Caco-2 (cell line): ENCODE measurements at regions not wholly inside any gene's neighbourhood (a gene's known extent, or its start where the extent isn't known, plus 50 kb on each side); places are given as distances from the start of the nearest gene placed in this dataset.

Source experiments
- BruUV-seq: library from RNA; stranded (reverse); fragments of 400-500 nt; replicated peaks from 2 replicates; lab custom pipeline; 2021; lab: Mats Ljungman, UMichigan
- CTCF ChIA-PET: fragments of 300-600 bp; sonication (Branson Sonifier 250); formaldehyde crosslinking; loops from one replicate; lab custom pipeline; 2022; ENCODE audit warnings: antibody characterized with exemption; lab: Charles Lee
- POLR2A ChIA-PET: fragments of 300-600 bp; sonication (Branson Sonifier 250); formaldehyde crosslinking; loops from one replicate; lab custom pipeline; 2022; ENCODE audit warnings: antibody characterized with exemption; lab: Charles Lee
- DNase-seq, 2 experiments: peaks; one replicate each; pipeline versions ENCODE4 v3.0.0 to v3.0.0-alpha.2; 2020 to 2022
- H3K27me3 ChIP-seq: replicated peaks from 2 replicates; pipeline ENCODE4 v1.6.0; 2011; ENCODE audit warnings: low read length; ENCODE audit not compliant: control insufficient read depth, insufficient read depth
- H3K36me3 ChIP-seq: 2 replicates; pipeline ENCODE4 v1.5.1; 2011; ENCODE audit warnings: low read length; ENCODE audit not compliant: control insufficient read depth, insufficient read depth
- H3K4me1 ChIP-seq: fragments of 250-450 bp; sonication (Bioruptor Pico); 2 replicates; pipeline ENCODE4 v1.5.1; 2020; ENCODE audit warnings: mild to moderate bottlenecking
- H3K4me3 ChIP-seq: 2 replicates; pipeline ENCODE4 v1.5.1; 2011; ENCODE audit warnings: low read depth, mild to moderate bottlenecking, control low read depth, low read length
- H3K9me3 ChIP-seq: fragments of 250-450 bp; sonication (Bioruptor Pico); 2 replicates; pipeline ENCODE4 v1.5.1; 2020; ENCODE audit warnings: mild to moderate bottlenecking, moderate library complexity
- H3K27ac Mint-ChIP-seq: one replicate; pipeline ENCODE4 v1.8.0; 2022; ENCODE audit warnings: mixed read lengths; ENCODE audit not compliant: unreplicated experiment
- H3K27me3 Mint-ChIP-seq: one replicate; pipeline ENCODE4 v1.8.0; 2022; ENCODE audit warnings: mixed read lengths; ENCODE audit not compliant: insufficient read depth, unreplicated experiment
- H3K36me3 Mint-ChIP-seq: one replicate; pipeline ENCODE4 v1.8.0; 2022; ENCODE audit warnings: mild to moderate bottlenecking, mixed read lengths; ENCODE audit not compliant: insufficient read depth, unreplicated experiment
- H3K4me1 Mint-ChIP-seq: one replicate; pipeline ENCODE4 v1.8.0; 2022; ENCODE audit warnings: low read depth, mixed read lengths; ENCODE audit not compliant: unreplicated experiment
- H3K4me3 Mint-ChIP-seq: one replicate; pipeline ENCODE4 v1.8.0; 2022; ENCODE audit warnings: mild to moderate bottlenecking, moderate library complexity, mixed read lengths; ENCODE audit not compliant: unreplicated experiment
- H3K9me3 Mint-ChIP-seq: one replicate; pipeline ENCODE4 v1.8.0; 2022; ENCODE audit warnings: mixed read lengths; ENCODE audit not compliant: unreplicated experiment
- intact Hi-C: fragments of 100-400 bp; cut with micrococcal nuclease; formaldehyde crosslinking; loops from one replicate; pipeline ENCODE4 v1.10.0; 2022; ENCODE audit not compliant: unreplicated experiment
- TF ChIP-seq, protein P1 (sequence below), 2 experiments: fragments of 200-600 bp in 1 of 2; IDR thresholded peaks; 1 replicate in 1 of 2; 2 replicates in 1 of 2; pipeline versions ENCODE4 v1.5.1 to v1.8.0; 2011 to 2022; ENCODE audit warnings: antibody characterized with exemption in 1 of 2, control low read depth in 1 of 2, inconsistent platforms in 1 of 2, low read depth in 1 of 2, low read length in 1 of 2, mild to moderate bottlenecking in 1 of 2, moderate library complexity in 1 of 2; ENCODE audit not compliant: insufficient read depth in 1 of 2, severe bottlenecking in 1 of 2, unreplicated experiment in 1 of 2

DNA sequence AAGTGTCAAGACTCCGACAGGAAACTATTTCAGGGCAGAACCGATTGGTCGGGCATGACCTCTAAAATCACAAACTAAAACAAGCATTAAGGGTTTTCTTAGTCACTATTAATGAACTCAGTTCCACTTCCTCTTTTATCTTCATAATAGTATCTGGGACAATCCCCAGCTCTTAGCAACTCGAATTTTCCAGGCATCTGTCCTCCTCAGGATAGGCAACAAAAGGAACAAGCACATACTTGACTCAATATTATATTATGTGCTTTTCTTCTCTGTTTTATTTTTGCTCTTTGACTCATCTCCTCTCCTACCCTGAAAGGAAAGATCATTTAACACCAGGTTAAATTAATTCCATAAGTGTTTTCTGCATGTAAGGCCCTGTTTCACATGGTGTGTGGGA is 638.3 kb upstream of the TBX3 start:
- TF ChIP-seq, protein P1, sequence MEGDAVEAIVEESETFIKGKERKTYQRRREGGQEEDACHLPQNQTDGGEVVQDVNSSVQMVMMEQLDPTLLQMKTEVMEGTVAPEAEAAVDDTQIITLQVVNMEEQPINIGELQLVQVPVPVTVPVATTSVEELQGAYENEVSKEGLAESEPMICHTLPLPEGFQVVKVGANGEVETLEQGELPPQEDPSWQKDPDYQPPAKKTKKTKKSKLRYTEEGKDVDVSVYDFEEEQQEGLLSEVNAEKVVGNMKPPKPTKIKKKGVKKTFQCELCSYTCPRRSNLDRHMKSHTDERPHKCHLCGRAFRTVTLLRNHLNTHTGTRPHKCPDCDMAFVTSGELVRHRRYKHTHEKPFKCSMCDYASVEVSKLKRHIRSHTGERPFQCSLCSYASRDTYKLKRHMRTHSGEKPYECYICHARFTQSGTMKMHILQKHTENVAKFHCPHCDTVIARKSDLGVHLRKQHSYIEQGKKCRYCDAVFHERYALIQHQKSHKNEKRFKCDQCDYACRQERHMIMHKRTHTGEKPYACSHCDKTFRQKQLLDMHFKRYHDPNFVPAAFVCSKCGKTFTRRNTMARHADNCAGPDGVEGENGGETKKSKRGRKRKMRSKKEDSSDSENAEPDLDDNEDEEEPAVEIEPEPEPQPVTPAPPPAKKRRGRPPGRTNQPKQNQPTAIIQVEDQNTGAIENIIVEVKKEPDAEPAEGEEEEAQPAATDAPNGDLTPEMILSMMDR (IDR thresholded peaks at IDR 0.05; ENCODE audit: insufficient read depth in 1 of 2, low read depth in 1 of 2, low read length in 1 of 2, severe bottlenecking in 1 of 2, unreplicated experiment in 1 of 2), result no peak
- H3K9me3 ChIP-seq, result no peaks in the 10 kb centered on the region
- Mint-ChIP-seq H3K4me3 (no peak overlapping the region), H3K9me3 (no peaks in the 10 kb centered on the region), H3K36me3 (no peaks in the 10 kb centered on the region), H3K27me3 (no peaks in the 10 kb centered on the region), H3K4me1 (no peaks in the 10 kb centered on the region), H3K27ac (no peak overlapping the region)
- CTCF ChIA-PET, result no interaction called here
- H3K4me3 ChIP-seq, result no peak overlapping the region
- no peaks in the 10 kb centered on the region for H3K4me1 ChIP-seq
- H3K36me3 ChIP-seq, result no peaks in the 10 kb centered on the region
- DNase-seq, result no peak
- POLR2A ChIA-PET, result no interaction called here
- no TSS peak for BruUV-seq
- no peaks in the 10 kb centered on the region for H3K27me3 ChIP-seq
- intact Hi-C loops, result no loop called here

DNA sequence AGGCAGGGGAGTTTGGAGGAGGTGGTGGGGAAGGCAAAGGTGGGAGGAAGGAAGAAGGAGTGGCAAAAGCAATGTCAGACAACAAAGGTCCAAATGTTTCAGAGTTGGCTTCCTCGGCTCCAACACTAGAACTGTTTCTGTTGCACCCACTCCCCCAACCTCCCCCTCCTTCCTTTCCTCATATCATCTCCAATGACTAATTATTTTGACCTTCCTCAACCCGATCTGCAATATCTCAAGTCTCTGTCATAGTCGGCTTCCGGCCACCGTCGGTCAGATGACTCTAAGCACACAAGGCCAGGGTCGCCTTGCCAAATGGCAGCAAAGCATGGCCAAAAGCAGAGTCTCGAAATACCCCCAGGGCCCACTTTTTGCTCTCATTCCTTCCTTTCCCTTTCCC is 637.0 kb upstream of the TBX3 start:
- H3K27me3 Mint-ChIP-seq, result no peaks in the 10 kb centered on the region
- Histone ChIP-seq H3K9me3 (no peaks in the 10 kb centered on the region), H3K4me1 (no peaks in the 10 kb centered on the region), H3K36me3 (no peaks in the 10 kb centered on the region), H3K27me3 (no peaks in the 10 kb centered on the region), H3K4me3 (no peak overlapping the region)
- H3K27ac Mint-ChIP-seq, result no peak overlapping the region
- CTCF ChIA-PET, result no interaction called here
- no peaks in the 10 kb centered on the region for H3K9me3 Mint-ChIP-seq
- TF ChIP-seq, protein P1 (IDR thresholded peaks at IDR 0.05; ENCODE audit: insufficient read depth in 1 of 2, low read depth in 1 of 2, low read length in 1 of 2, severe bottlenecking in 1 of 2, unreplicated experiment in 1 of 2), result no peak
- H3K4me3 Mint-ChIP-seq, result no peak overlapping the region
- BruUV-seq, result no TSS peak
- H3K36me3 Mint-ChIP-seq, result no peaks in the 10 kb centered on the region
- POLR2A ChIA-PET, result no interaction called here
- no peaks in the 10 kb centered on the region for H3K4me1 Mint-ChIP-seq
- intact Hi-C loops, result loop anchor here (2.0 kb wide), 1 partner anchor 54 kb away; no protein-coding TSS in a partner anchor
- no peak for DNase-seq

DNA sequence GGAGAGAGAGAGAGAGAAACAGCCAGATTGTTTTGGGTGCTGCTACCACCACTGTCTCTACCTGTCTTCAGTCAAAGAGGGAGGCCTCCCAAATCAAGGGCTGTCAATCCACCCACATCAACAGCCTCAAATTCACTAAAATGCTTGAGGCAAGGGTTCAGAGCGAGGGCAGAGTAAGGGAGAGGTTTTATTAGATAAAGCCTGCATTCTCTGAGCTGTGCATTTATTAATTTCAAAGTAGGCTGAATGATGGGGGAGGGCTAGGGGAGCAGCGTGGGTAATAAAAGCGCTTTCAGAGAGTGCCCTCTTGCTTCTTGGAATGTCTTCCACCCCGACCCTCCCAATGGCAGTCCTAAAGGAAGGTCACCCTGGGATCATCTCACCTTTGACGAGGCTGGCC is 636.5 kb upstream of the TBX3 start:
- no peak for DNase-seq
- CTCF ChIA-PET, result no interaction called here
- no peaks in the 10 kb centered on the region for H3K4me1 Mint-ChIP-seq
- H3K27ac Mint-ChIP-seq, result no peak overlapping the region
- Histone ChIP-seq H3K9me3 (no peaks in the 10 kb centered on the region), H3K4me1 (no peaks in the 10 kb centered on the region; the same call in 1 of the 2 replicates), H3K4me3 (no peak overlapping the region), H3K27me3 (no peaks in the 10 kb centered on the region), H3K36me3 (no peaks in the 10 kb centered on the region)
- POLR2A ChIA-PET, result no interaction called here
- TF ChIP-seq, protein P1 (IDR thresholded peaks at IDR 0.05; ENCODE audit: insufficient read depth in 1 of 2, low read depth in 1 of 2, low read length in 1 of 2, severe bottlenecking in 1 of 2, unreplicated experiment in 1 of 2), result no peak
- H3K36me3 Mint-ChIP-seq, result no peaks in the 10 kb centered on the region
- no peak overlapping the region for H3K4me3 Mint-ChIP-seq
- no TSS peak for BruUV-seq
- no peaks in the 10 kb centered on the region for H3K27me3 Mint-ChIP-seq
- intact Hi-C loops, result loop anchor here (2.0 kb wide), 1 partner anchor 54 kb away; no protein-coding TSS in a partner anchor
- no peaks in the 10 kb centered on the region for H3K9me3 Mint-ChIP-seq
